Progenitor cell of endocrine pancreas (in vitro differentiated cells): ENCODE measurements at regions not wholly inside any gene's neighbourhood (a gene's known extent, or its start where the extent isn't known, plus 50 kb on each side); places are given as distances from the start of the nearest gene placed in this dataset.

Experiments used
- DNase-seq: peaks from one replicate; pipeline ENCODE4 v3.0.0; 2021; ENCODE audit warnings: low spot score; ENCODE audit not compliant: unreplicated experiment
- H3K27ac Mint-ChIP-seq: 2 replicates; pipeline ENCODE4 v1.8.0; 2021; ENCODE audit warnings: mild to moderate bottlenecking, moderate library complexity, mixed read lengths
- H3K27me3 Mint-ChIP-seq: 2 replicates; pipeline ENCODE4 v1.8.0; 2021; ENCODE audit warnings: mixed read lengths
- H3K36me3 Mint-ChIP-seq: 2 replicates; pipeline ENCODE4 v1.8.0; 2022; ENCODE audit warnings: mixed read lengths; ENCODE audit not compliant: insufficient read depth
- H3K4me1 Mint-ChIP-seq: 2 replicates; pipeline ENCODE4 v1.8.0; 2021; ENCODE audit warnings: low read depth, mixed read lengths
- H3K4me3 Mint-ChIP-seq: 2 replicates; pipeline ENCODE4 v1.8.0; 2021; ENCODE audit warnings: low read depth, mild to moderate bottlenecking, moderate library complexity, mixed read lengths
- H3K9me3 Mint-ChIP-seq: 2 replicates; pipeline ENCODE4 v1.8.0; 2021; ENCODE audit warnings: low read depth, mixed read lengths
- TF ChIP-seq, protein P1 (sequence below): fragments of 200-600 bp; sonication (generic); IDR thresholded peaks from one replicate; pipeline ENCODE4 v1.5.0; 2021; ENCODE audit warnings: antibody characterized with exemption, mild to moderate bottlenecking; ENCODE audit not compliant: unreplicated experiment

DNA sequence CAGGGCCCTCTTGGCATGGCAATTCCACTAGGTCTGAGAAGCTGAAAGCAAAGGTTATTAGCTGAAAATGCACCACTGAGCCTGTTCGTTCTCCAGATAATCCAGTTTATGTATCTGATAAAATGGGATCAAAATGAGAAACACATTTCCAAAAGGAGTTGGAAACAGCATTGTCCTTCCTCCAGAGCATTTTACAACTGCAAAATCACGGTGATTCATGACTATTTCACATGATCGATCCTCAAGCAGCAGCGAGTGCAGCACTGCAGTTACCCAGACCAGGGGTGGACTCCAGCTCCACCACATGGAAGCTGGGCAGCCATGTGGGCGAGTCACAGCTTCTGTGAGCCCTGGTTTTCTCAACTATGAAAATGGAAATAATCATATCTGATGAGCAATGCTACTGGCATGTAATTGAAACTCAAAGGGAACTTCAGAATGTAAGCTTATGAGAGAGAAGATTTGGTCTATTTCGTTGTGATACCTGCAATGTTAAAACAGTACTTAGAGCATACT, 78.7 kb upstream of the MSX1 start:
- H3K36me3 Mint-ChIP-seq, result no peaks in the 10 kb centered on the region
- no peaks in the 10 kb centered on the region for H3K4me1 Mint-ChIP-seq
- H3K27ac Mint-ChIP-seq, result no peak overlapping the region
- H3K27me3 Mint-ChIP-seq, result peaks cover 21% of the 10 kb centered on the region
- H3K9me3 Mint-ChIP-seq, result no peaks in the 10 kb centered on the region
- H3K4me3 Mint-ChIP-seq, result no peak overlapping the region
- DNase-seq, result no peak
- TF ChIP-seq, protein P1, sequence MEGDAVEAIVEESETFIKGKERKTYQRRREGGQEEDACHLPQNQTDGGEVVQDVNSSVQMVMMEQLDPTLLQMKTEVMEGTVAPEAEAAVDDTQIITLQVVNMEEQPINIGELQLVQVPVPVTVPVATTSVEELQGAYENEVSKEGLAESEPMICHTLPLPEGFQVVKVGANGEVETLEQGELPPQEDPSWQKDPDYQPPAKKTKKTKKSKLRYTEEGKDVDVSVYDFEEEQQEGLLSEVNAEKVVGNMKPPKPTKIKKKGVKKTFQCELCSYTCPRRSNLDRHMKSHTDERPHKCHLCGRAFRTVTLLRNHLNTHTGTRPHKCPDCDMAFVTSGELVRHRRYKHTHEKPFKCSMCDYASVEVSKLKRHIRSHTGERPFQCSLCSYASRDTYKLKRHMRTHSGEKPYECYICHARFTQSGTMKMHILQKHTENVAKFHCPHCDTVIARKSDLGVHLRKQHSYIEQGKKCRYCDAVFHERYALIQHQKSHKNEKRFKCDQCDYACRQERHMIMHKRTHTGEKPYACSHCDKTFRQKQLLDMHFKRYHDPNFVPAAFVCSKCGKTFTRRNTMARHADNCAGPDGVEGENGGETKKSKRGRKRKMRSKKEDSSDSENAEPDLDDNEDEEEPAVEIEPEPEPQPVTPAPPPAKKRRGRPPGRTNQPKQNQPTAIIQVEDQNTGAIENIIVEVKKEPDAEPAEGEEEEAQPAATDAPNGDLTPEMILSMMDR, result no peak

DNA sequence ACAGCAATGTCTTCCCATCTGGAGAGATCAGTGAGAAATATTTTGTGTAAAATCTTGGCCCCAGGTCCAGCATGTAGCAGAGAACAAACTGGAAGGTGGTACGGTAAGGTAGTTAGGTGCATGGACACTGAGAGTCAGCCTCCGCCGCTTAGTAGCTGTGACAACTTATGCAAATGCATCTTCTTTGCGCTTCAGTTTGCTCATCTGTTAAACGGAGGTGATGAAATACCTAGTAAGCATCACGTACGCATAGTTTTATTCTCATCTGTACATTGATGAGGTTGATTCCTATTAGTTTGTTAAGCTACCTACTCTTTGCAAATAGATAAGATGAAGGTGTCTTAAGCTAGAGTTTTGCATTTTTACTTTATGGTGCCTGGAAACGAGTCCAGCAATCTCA, 80.0 kb upstream of the MSX1 start:
- peaks cover 21% of the 10 kb centered on the region for H3K27me3 Mint-ChIP-seq
- H3K4me3 Mint-ChIP-seq, result no peak overlapping the region
- TF ChIP-seq, protein P1, result no peak
- no peak for DNase-seq
- H3K27ac Mint-ChIP-seq, result no peak overlapping the region
- H3K4me1 Mint-ChIP-seq, result no peaks in the 10 kb centered on the region
- no peaks in the 10 kb centered on the region for H3K36me3 Mint-ChIP-seq
- H3K9me3 Mint-ChIP-seq, result no peaks in the 10 kb centered on the region

DNA sequence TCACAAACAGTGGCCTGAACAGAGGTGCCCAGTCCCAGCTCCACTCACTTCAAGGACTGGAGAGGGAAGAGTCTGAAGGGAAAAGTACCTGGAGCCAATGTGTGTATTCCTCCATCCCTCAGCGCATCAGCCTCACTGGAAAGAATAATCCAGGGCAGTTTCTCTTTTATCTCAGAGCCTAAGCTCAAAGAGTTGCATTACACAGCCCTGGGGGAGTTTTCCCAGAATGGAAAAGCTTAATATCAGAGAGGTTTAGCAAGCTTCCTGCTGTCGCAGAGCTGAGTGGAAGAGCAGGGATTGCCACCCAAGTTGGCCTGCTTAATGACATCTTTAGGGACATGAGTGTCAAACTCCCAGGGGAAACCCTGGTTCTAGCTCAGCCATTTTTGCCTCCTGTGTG, 80.4 kb upstream of the MSX1 start:
- peaks cover 21% of the 10 kb centered on the region for H3K27me3 Mint-ChIP-seq

DNA sequence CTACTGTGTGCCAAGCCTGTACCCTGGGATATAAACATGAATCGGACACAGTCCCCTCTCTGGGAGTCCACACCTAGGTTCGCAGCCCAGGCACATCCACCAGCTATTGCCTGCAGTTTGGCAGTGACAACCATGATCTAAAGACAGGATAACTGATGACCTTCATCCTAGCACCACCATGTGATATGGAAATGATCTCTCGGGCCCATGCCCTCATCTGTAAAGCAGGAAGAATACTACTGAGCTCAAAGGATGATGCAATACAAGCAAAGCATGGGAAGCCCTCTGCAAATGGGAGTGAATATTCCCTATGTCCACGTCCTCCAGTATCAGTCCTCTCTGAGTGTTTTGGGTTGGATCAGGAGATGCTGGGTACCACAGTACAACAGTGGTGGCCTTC, 80.9 kb upstream of the MSX1 start:
- no peaks in the 10 kb centered on the region for H3K36me3 Mint-ChIP-seq
- TF ChIP-seq, protein P1, result no peak
- H3K4me3 Mint-ChIP-seq, result no peak overlapping the region
- no peak for DNase-seq
- H3K27me3 Mint-ChIP-seq, result peaks cover 21% of the 10 kb centered on the region
- no peak overlapping the region for H3K27ac Mint-ChIP-seq
- no peaks in the 10 kb centered on the region for H3K4me1 Mint-ChIP-seq
- no peaks in the 10 kb centered on the region for H3K9me3 Mint-ChIP-seq

More for the DNA sequence above, 80.4 kb upstream of the MSX1 start:
- no peaks in the 10 kb centered on the region for H3K4me1 Mint-ChIP-seq
- no peak for DNase-seq
- no peak overlapping the region for H3K27ac Mint-ChIP-seq
- TF ChIP-seq, protein P1, result no peak
- no peaks in the 10 kb centered on the region for H3K9me3 Mint-ChIP-seq
- no peaks in the 10 kb centered on the region for H3K36me3 Mint-ChIP-seq
- H3K4me3 Mint-ChIP-seq, result no peak overlapping the region

DNA sequence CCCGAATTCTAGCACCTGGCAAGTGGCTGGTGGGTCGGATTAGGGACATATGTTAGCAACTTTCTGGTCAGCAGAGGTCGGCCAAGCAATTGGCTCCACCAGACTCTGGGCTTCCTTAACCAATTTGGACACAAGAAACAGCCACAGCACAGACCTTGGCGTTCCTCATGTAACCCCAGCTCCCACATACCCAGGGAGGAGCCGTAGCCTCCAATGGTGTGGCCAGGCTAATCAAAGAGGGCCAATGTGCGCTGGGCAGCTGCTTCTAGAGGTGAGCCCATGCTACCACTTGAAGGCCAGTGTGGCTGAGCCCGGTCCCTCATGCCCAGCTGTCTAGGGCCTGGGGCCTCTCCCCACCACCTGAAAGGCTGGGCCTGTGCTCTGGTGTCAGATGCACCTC, 82.5 kb upstream of the MSX1 start:
- H3K27me3 Mint-ChIP-seq, result peaks cover 14% of the 10 kb centered on the region

More for the DNA sequence above, 82.5 kb upstream of the MSX1 start:
- H3K4me3 Mint-ChIP-seq, result no peak overlapping the region
- TF ChIP-seq, protein P1, result no peak
- no peak overlapping the region for H3K27ac Mint-ChIP-seq
- no peaks in the 10 kb centered on the region for H3K36me3 Mint-ChIP-seq
- no peaks in the 10 kb centered on the region for H3K9me3 Mint-ChIP-seq
- H3K4me1 Mint-ChIP-seq, result no peaks in the 10 kb centered on the region
- DNase-seq, result no peak
